IMR-90 (cell line): ENCODE measurements at regions not wholly inside any gene's neighbourhood (a gene's known extent, or its start where the extent isn't known, plus 50 kb on each side); places are given as distances from the start of the nearest gene placed in this dataset.

ENCODE experiments used
- ATAC-seq: fragments of 200-7000 bp; cut with Tn5 transposase; 2 replicates; pipeline ENCODE4 v1.9.1; 2020; ENCODE audit warnings: low read depth, mild to moderate bottlenecking, moderate library complexity
- BruUV-seq: library from RNA; stranded (reverse); fragments of 400-500 nt; replicated peaks from 2 replicates; lab custom pipeline; 2021; lab: Mats Ljungman, UMichigan
- CTCF ChIA-PET: fragments of 300-600 bp; formaldehyde crosslinking; extraction: SDS; loops from one replicate; lab custom pipeline; 2021; ENCODE audit warnings: antibody characterized with exemption; lab: Yijun Ruan, JAX
- POLR2A ChIA-PET: fragments of 300-600 bp; sonication (Branson Sonifier 250); formaldehyde crosslinking; loops from one replicate; lab custom pipeline; 2022; ENCODE audit warnings: antibody characterized with exemption; ENCODE audit not compliant: unreplicated experiment; lab: Charles Lee
- DNase-seq: peaks from one replicate; pipeline ENCODE4 v3.0.0; 2013
- H2AFZ ChIP-seq: replicated peaks from 2 replicates; pipeline ENCODE3; 2013; ENCODE audit warnings: low read length, mild to moderate bottlenecking; ENCODE audit not compliant: poor library complexity
- H2AK5ac ChIP-seq: 2 replicates; pipeline ENCODE4 v1.6.1; 2013; ENCODE audit warnings: low read depth, low read length, inconsistent platforms
- H2AK9ac ChIP-seq: replicated peaks from 2 replicates; pipeline ENCODE3; 2013; ENCODE audit warnings: mild to moderate bottlenecking, low read depth, low read length, moderate library complexity; ENCODE audit not compliant: poor library complexity
- H2BK120ac ChIP-seq: 2 replicates; pipeline ENCODE4 v1.6.1; 2013; ENCODE audit warnings: low read depth, low read length, inconsistent platforms
- H2BK15ac ChIP-seq: 3 replicates; pipeline ENCODE4 v1.6.1; 2013; ENCODE audit warnings: low read depth, low read length, inconsistent platforms
- H2BK20ac ChIP-seq: 2 replicates; pipeline ENCODE4 v1.6.1; 2013; ENCODE audit warnings: low read depth, mild to moderate bottlenecking, inconsistent platforms, low read length, moderate library complexity
- H2BK5ac ChIP-seq: 2 replicates; pipeline ENCODE4 v1.6.1; 2013; ENCODE audit warnings: mild to moderate bottlenecking, low read depth, low read length, inconsistent platforms; ENCODE audit not compliant: poor library complexity, severe bottlenecking
- H3K14ac ChIP-seq: replicated peaks from 2 replicates; pipeline ENCODE4 v1.6.1; 2013; ENCODE audit warnings: low read depth, low read length, inconsistent platforms
- H3K18ac ChIP-seq: 2 replicates; pipeline ENCODE4 v1.6.1; 2013; ENCODE audit warnings: low read depth, low read length, control low read depth
- H3K23ac ChIP-seq: 2 replicates; pipeline ENCODE4 v1.6.1; 2013; ENCODE audit warnings: low read depth, low read length, inconsistent platforms
- H3K27ac ChIP-seq: 2 replicates; pipeline ENCODE4 v1.5.1; 2013; ENCODE audit warnings: mild to moderate bottlenecking, control low read depth, low read length; ENCODE audit not compliant: insufficient read depth
- H3K27me3 ChIP-seq: 2 replicates; pipeline ENCODE4 v1.6.1; 2013; ENCODE audit warnings: low read length; ENCODE audit not compliant: control insufficient read depth, insufficient read depth
- H3K36me3 ChIP-seq: 2 replicates; pipeline ENCODE4 v1.6.1; 2013; ENCODE audit warnings: low read length, mixed read lengths; ENCODE audit not compliant: control insufficient read depth, insufficient read depth
- H3K4ac ChIP-seq: 2 replicates; pipeline ENCODE4 v1.6.1; 2013; ENCODE audit warnings: low read depth, low read length, inconsistent platforms
- H3K4me1 ChIP-seq: 2 replicates; pipeline ENCODE4 v1.6.1; 2013; ENCODE audit warnings: low read length, mixed read lengths; ENCODE audit not compliant: control insufficient read depth, insufficient read depth
- H3K4me2 ChIP-seq: 2 replicates; pipeline ENCODE4 v1.6.1; 2013; ENCODE audit warnings: low read depth, mild to moderate bottlenecking, control low read depth, low read length, moderate library complexity
- H3K4me3 ChIP-seq: 2 replicates; pipeline ENCODE4 v1.5.1; 2013; ENCODE audit warnings: low read depth, mild to moderate bottlenecking, control low read depth, low read length, moderate library complexity; ENCODE audit not compliant: insufficient read depth
- H3K56ac ChIP-seq: 2 replicates; pipeline ENCODE4 v1.6.1; 2013; ENCODE audit warnings: low read length, inconsistent platforms; ENCODE audit not compliant: insufficient read depth; ENCODE audit errors: extremely low read depth
- H3K79me1 ChIP-seq, 2 experiments: 2 replicates each; pipeline ENCODE4 v1.6.1; 2013; ENCODE audit warnings: low read length in 2 of 2, inconsistent platforms in 1 of 2, low read depth in 1 of 2
- H3K9ac ChIP-seq: 2 replicates; pipeline ENCODE4 v1.6.1; 2013; ENCODE audit warnings: low read depth, low read length, control low read depth
- H3K9me1 ChIP-seq: 2 replicates; pipeline ENCODE4 v1.6.1; 2013; ENCODE audit warnings: low read length, inconsistent platforms; ENCODE audit not compliant: insufficient read depth
- H3K9me3 ChIP-seq: 2 replicates; pipeline ENCODE4 v1.6.1; 2013; ENCODE audit warnings: low read length; ENCODE audit not compliant: control insufficient read depth, insufficient read depth
- H4K20me1 ChIP-seq: 2 replicates; pipeline ENCODE4 v1.6.1; 2013; ENCODE audit warnings: low read length, inconsistent platforms; ENCODE audit not compliant: insufficient read depth
- H4K5ac ChIP-seq: 2 replicates; pipeline ENCODE4 v1.6.1; 2013; ENCODE audit warnings: mild to moderate bottlenecking, low read depth, low read length, control low read depth
- H4K8ac ChIP-seq, 2 experiments: 2 replicates each; pipeline ENCODE4 v1.6.1; 2013; ENCODE audit warnings: low read depth in 2 of 2, low read length in 2 of 2, control low read depth in 1 of 2, inconsistent platforms in 1 of 2
- H4K91ac ChIP-seq: 2 replicates; pipeline ENCODE4 v1.6.1; 2013; ENCODE audit warnings: low read depth, low read length, inconsistent platforms; ENCODE audit not compliant: insufficient read depth
- BHLHE40 ChIP-seq: fragments of 150-350 bp; IDR thresholded peaks from 2 replicates; pipeline ENCODE4 v1.6.1; 2016; ENCODE audit warnings: mild to moderate bottlenecking, low read depth, low read length
- CEBPB ChIP-seq: IDR thresholded peaks from 2 replicates; pipeline ENCODE4 v1.6.1; 2012; ENCODE audit warnings: low read depth, low read length, improper control_type of control experiment
- CHD1 ChIP-seq: IDR thresholded peaks from 2 replicates; pipeline ENCODE4 v1.6.1; 2012; ENCODE audit warnings: low read depth, low read length, improper control_type of control experiment
- FOS ChIP-seq: fragments of 150-350 bp; IDR thresholded peaks from 2 replicates; pipeline ENCODE4 v1.6.1; 2016; ENCODE audit warnings: low read depth, low read length
- MAFK ChIP-seq: IDR thresholded peaks from 2 replicates; pipeline ENCODE4 v1.6.1; 2012; ENCODE audit warnings: low read depth, low read length, improper control_type of control experiment
- MAZ ChIP-seq: IDR thresholded peaks from 2 replicates; pipeline ENCODE4 v1.6.1; 2012; ENCODE audit warnings: low read depth, mild to moderate bottlenecking, low read length, improper control_type of control experiment, moderate library complexity, borderline replicate concordance
- NFE2L2 ChIP-seq: fragments of 150-350 bp; IDR thresholded peaks from 2 replicates; pipeline ENCODE4 v1.6.1; 2016; ENCODE audit warnings: low read depth, mild to moderate bottlenecking, low read length
- POLR2A ChIP-seq: IDR thresholded peaks from 2 replicates; pipeline ENCODE4 v1.6.1; 2012; ENCODE audit warnings: mild to moderate bottlenecking, low read depth, low read length
- RAD21 ChIP-seq: IDR thresholded peaks from 2 replicates; pipeline ENCODE4 v1.6.1; 2012; ENCODE audit warnings: low read length, improper control_type of control experiment
- RCOR1 ChIP-seq: IDR thresholded peaks from 2 replicates; pipeline ENCODE4 v1.6.1; 2012; ENCODE audit warnings: mild to moderate bottlenecking, low read length, improper control_type of control experiment; ENCODE audit not compliant: insufficient replicate concordance
- RFX5 ChIP-seq: IDR thresholded peaks from 2 replicates; pipeline ENCODE4 v1.8.0; 2012; ENCODE audit warnings: low read depth, mild to moderate bottlenecking, low read length, moderate library complexity
- SMC3 ChIP-seq: fragments of 150-350 bp; IDR thresholded peaks from 2 replicates; pipeline ENCODE4 v1.6.1; 2016; ENCODE audit warnings: low read depth, mild to moderate bottlenecking, antibody characterized with exemption, low read length, moderate library complexity
- WGBS, 2 experiments: methylation state at CpG; one replicate each; pipeline versions ENCODE4 v1.1.5 to v1.1.7; 2013; ENCODE audit warnings: missing lambda C conversion rate in 2 of 2; ENCODE audit not compliant: insufficient read length in 1 of 2; ENCODE audit errors: extremely low coverage in 2 of 2; 5-methylcytosine and 5-hydroxymethylcytosine counted together
- dilution Hi-C: fragments of 300-500 bp; cut with HindIII; formaldehyde crosslinking; loops from one replicate; pipeline ENCODE4 v1.14.3; 2018; ENCODE audit warnings: low sequenced_read_pairs; ENCODE audit not compliant: unreplicated experiment
- in situ Hi-C: fragments of 300-500 bp; cut with MboI; formaldehyde crosslinking; loops from 3 replicates; pipeline ENCODE4 v1.14.3; 2019; ENCODE audit warnings: low sequenced_read_pairs, inconsistent platforms, mixed read lengths
- intact Hi-C: fragments of 100-400 bp; cut with micrococcal nuclease; formaldehyde crosslinking; loops from 2 replicates; pipeline ENCODE4 v1.10.0; 2022
- TF ChIP-seq, protein P1 (sequence below): fragments of 150-350 bp; IDR thresholded peaks from 2 replicates; pipeline ENCODE4 v1.6.1; 2016; ENCODE audit warnings: low read depth, mild to moderate bottlenecking, low read length, moderate library complexity, borderline replicate concordance
- TF ChIP-seq, protein P2 (sequence below): conservative IDR thresholded peaks from 2 replicates; pipeline ENCODE4 v1.5.1; 2012; ENCODE audit warnings: mild to moderate bottlenecking, low read depth, low read length, improper control_type of control experiment
- TF ChIP-seq, protein P3 (sequence below): fragments of 150-350 bp; IDR thresholded peaks from 2 replicates; pipeline ENCODE4 v1.6.1; 2017; ENCODE audit warnings: mild to moderate bottlenecking, antibody characterized with exemption, low read length, low read depth

DNA sequence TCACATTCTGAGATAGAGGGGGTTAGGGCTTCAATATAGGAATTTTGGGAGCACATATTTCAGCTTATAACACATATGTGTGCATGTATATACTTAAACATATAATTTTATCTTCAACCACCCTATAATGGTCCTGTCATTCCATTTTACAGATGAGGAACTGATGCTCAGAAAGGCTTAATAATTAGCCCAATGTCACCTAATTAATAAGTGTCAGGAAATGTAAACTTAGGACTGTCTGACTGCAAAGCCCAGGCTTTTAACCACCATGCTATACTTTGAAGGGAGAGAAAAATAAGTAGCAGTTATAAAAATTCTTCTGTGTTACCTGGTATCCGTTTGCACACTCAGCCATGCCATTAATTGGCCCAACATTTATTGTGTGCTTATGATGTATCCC is 172.6 kb downstream of the SKIDA1 start:
- H3K4me2 ChIP-seq: no peak overlapping the region
- no peak overlapping the region for H4K8ac ChIP-seq
- ChIA-PET CTCF (interaction anchor here (0.9 kb wide), 1 partner anchor 82 kb away, joined by 4 read pairs; no protein-coding TSS in a partner anchor), POLR2A (no interaction called here)
- no peak overlapping the region for H2AFZ ChIP-seq
- H3K9me1 ChIP-seq: no peaks in the 10 kb centered on the region
- no peaks in the 10 kb centered on the region for H3K36me3 ChIP-seq
- no CpG with 5 or more reads among the region's 1 CpG for WGBS, 2 experiments
- H2BK120ac ChIP-seq: no peak overlapping the region
- H2AK9ac ChIP-seq: no peak overlapping the region
- H2BK20ac ChIP-seq: no peak overlapping the region
- no peak for ATAC-seq
- no peak overlapping the region for H2AK5ac ChIP-seq
- no peak overlapping the region for H3K4me3 ChIP-seq
- TF ChIP-seq RCOR1 (no peak), FOS (no peak), NFE2L2 (no peak), CEBPB (no peak), CHD1 (no peak), SMC3 (no peak), POLR2A (no peak), RFX5 (no peak), MAZ (no peak), RAD21 (no peak), MAFK (no peak), BHLHE40 (no peak)
- TF ChIP-seq, protein P1, sequence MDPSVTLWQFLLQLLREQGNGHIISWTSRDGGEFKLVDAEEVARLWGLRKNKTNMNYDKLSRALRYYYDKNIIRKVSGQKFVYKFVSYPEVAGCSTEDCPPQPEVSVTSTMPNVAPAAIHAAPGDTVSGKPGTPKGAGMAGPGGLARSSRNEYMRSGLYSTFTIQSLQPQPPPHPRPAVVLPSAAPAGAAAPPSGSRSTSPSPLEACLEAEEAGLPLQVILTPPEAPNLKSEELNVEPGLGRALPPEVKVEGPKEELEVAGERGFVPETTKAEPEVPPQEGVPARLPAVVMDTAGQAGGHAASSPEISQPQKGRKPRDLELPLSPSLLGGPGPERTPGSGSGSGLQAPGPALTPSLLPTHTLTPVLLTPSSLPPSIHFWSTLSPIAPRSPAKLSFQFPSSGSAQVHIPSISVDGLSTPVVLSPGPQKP: no peak
- TF ChIP-seq, protein P2, sequence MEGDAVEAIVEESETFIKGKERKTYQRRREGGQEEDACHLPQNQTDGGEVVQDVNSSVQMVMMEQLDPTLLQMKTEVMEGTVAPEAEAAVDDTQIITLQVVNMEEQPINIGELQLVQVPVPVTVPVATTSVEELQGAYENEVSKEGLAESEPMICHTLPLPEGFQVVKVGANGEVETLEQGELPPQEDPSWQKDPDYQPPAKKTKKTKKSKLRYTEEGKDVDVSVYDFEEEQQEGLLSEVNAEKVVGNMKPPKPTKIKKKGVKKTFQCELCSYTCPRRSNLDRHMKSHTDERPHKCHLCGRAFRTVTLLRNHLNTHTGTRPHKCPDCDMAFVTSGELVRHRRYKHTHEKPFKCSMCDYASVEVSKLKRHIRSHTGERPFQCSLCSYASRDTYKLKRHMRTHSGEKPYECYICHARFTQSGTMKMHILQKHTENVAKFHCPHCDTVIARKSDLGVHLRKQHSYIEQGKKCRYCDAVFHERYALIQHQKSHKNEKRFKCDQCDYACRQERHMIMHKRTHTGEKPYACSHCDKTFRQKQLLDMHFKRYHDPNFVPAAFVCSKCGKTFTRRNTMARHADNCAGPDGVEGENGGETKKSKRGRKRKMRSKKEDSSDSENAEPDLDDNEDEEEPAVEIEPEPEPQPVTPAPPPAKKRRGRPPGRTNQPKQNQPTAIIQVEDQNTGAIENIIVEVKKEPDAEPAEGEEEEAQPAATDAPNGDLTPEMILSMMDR: no peak
- TF ChIP-seq, protein P3, sequence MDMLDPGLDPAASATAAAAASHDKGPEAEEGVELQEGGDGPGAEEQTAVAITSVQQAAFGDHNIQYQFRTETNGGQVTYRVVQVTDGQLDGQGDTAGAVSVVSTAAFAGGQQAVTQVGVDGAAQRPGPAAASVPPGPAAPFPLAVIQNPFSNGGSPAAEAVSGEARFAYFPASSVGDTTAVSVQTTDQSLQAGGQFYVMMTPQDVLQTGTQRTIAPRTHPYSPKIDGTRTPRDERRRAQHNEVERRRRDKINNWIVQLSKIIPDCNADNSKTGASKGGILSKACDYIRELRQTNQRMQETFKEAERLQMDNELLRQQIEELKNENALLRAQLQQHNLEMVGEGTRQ: no peak
- in situ Hi-C loops: no loop called here
- H3K18ac ChIP-seq: no peak overlapping the region
- no peaks in the 10 kb centered on the region for H3K9me3 ChIP-seq
- dilution Hi-C loops: no loop called here
- no peak overlapping the region for H4K91ac ChIP-seq
- no peaks in the 10 kb centered on the region; the same call in 1 of the 2 replicates for H3K27me3 ChIP-seq
- intact Hi-C loops: no loop called here
- H3K9ac ChIP-seq: no peak overlapping the region
- H4K20me1 ChIP-seq: peaks cover 7% of the 10 kb centered on the region; the same call in 1 of the 2 replicates
- no peak overlapping the region for H3K23ac ChIP-seq
- no peak for DNase-seq
- H3K56ac ChIP-seq: no peak overlapping the region
- no TSS peak for BruUV-seq
- H3K14ac ChIP-seq: no peak overlapping the region
- no peak overlapping the region for H2BK15ac ChIP-seq
- H3K79me1 ChIP-seq: no peaks in the 10 kb centered on the region
- H3K4ac ChIP-seq: no peak overlapping the region
- H3K27ac ChIP-seq: no peak overlapping the region
- H3K4me1 ChIP-seq: peaks cover 6% of the 10 kb centered on the region
- no peak overlapping the region for H2BK5ac ChIP-seq
- H4K5ac ChIP-seq: no peak overlapping the region
